Fibroblast of lung (primary cell): ENCODE measurements at regions not wholly inside any gene's neighbourhood (a gene's known extent, or its start where the extent isn't known, plus 50 kb on each side); places are given as distances from the start of the nearest gene placed in this dataset.

ENCODE experiments used
- EZH2 ChIP-seq: IDR thresholded peaks from 2 replicates; pipeline ENCODE4 v1.5.1; 2012; ENCODE audit warnings: low read length, control low read depth, mild to moderate bottlenecking; ENCODE audit errors: missing control alignments
- TF ChIP-seq, protein P1 (sequence below), 2 donors: IDR thresholded peaks in 1 of 2; conservative IDR thresholded peaks in 1 of 2; 1 replicate in 1 of 2; 2 replicates in 1 of 2; pipeline ENCODE4 v1.5.1; 2011 to 2012; ENCODE audit warnings: low read length in 2 of 2, control low read depth in 1 of 2, inconsistent platforms in 1 of 2, low read depth in 1 of 2, mild to moderate bottlenecking in 1 of 2

DNA sequence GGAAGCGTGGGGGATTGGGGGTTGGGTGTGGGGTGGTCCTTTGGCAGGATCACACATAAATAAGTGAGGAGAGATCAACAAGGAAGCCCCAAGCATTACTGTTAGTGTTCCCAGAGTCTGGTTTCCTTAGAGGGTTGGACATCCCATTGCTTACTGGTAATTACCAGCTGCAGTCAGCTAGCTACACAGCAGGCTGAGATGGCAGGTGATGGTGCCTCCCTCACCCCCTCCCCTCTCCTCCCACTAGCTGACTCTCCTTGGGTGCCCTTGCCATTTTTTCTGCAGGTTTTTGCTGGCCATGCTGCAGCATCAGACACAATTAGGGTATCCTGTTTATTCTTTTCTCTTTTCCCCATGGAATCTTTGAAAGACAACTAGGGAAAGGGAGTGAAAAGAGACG is 107.5 kb upstream of the TLR4 start:
- TF ChIP-seq, protein P1, sequence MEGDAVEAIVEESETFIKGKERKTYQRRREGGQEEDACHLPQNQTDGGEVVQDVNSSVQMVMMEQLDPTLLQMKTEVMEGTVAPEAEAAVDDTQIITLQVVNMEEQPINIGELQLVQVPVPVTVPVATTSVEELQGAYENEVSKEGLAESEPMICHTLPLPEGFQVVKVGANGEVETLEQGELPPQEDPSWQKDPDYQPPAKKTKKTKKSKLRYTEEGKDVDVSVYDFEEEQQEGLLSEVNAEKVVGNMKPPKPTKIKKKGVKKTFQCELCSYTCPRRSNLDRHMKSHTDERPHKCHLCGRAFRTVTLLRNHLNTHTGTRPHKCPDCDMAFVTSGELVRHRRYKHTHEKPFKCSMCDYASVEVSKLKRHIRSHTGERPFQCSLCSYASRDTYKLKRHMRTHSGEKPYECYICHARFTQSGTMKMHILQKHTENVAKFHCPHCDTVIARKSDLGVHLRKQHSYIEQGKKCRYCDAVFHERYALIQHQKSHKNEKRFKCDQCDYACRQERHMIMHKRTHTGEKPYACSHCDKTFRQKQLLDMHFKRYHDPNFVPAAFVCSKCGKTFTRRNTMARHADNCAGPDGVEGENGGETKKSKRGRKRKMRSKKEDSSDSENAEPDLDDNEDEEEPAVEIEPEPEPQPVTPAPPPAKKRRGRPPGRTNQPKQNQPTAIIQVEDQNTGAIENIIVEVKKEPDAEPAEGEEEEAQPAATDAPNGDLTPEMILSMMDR (conservative IDR thresholded peaks at IDR 0.05 in 1 of 2, IDR thresholded peaks at IDR 0.05 in 1 of 2; ENCODE audit: low read depth in 1 of 2, low read length in 2 of 2), result no peak
- TF ChIP-seq EZH2, result no peak
